Natural killer cell (primary cell): ENCODE measurements at regions not wholly inside any gene's neighbourhood (a gene's known extent, or its start where the extent isn't known, plus 50 kb on each side); places are given as distances from the start of the nearest gene placed in this dataset.

ENCODE experiments used
- ATAC-seq, 3 donors: fragments of 150-1000 bp in 2 of 3; fragments of 200-7000 bp in 1 of 3; cut with Tn5 transposase; 1 replicate in 1 of 3; 2 replicates in 2 of 3; pipeline ENCODE4 v1.10.0; 2021; ENCODE audit warnings: mild to moderate bottlenecking in 2 of 3, moderate library complexity in 2 of 3
- DNase-seq, 2 donors: peaks; one replicate each; pipeline versions ENCODE4 v3.0.0 to v3.0.0-alpha.2; 2013 to 2021; ENCODE audit warnings: mixed read lengths in 1 of 2
- H3K27ac ChIP-seq: one replicate; pipeline ENCODE4 v1.5.1; 2013; ENCODE audit warnings: mild to moderate bottlenecking, low read length
- H3K27me3 ChIP-seq: one replicate; pipeline ENCODE4 v1.6.1; 2013; ENCODE audit warnings: low read length; ENCODE audit not compliant: control insufficient read depth, insufficient read depth
- H3K36me3 ChIP-seq: one replicate; pipeline ENCODE4 v1.6.1; 2013; ENCODE audit warnings: low read length; ENCODE audit not compliant: control insufficient read depth, insufficient read depth
- H3K4me1 ChIP-seq: one replicate; pipeline ENCODE4 v1.6.1; 2013; ENCODE audit warnings: low read length; ENCODE audit not compliant: control insufficient read depth, insufficient read depth
- H3K4me3 ChIP-seq: one replicate; pipeline ENCODE4 v1.5.1; 2013; ENCODE audit warnings: low read length
- H3K9me3 ChIP-seq: one replicate; pipeline ENCODE4 v1.6.1; 2013; ENCODE audit warnings: low read length; ENCODE audit not compliant: control insufficient read depth, insufficient read depth
- H3K27ac Mint-ChIP-seq, 2 donors: one replicate each; pipeline ENCODE4 v1.8.0; 2022; ENCODE audit warnings: mild to moderate bottlenecking in 2 of 2, mixed read lengths in 2 of 2, moderate library complexity in 1 of 2
- H3K27me3 Mint-ChIP-seq, 2 donors: one replicate each; pipeline ENCODE4 v1.8.0; 2022; ENCODE audit warnings: low read depth in 2 of 2, mixed read lengths in 2 of 2
- H3K36me3 Mint-ChIP-seq: one replicate; pipeline ENCODE4 v1.8.0; 2022; ENCODE audit warnings: mixed read lengths
- H3K4me1 Mint-ChIP-seq, 2 donors: one replicate each; pipeline ENCODE4 v1.8.0; 2022; ENCODE audit warnings: mixed read lengths in 2 of 2
- H3K4me3 Mint-ChIP-seq: one replicate; pipeline ENCODE4 v1.8.0; 2022; ENCODE audit warnings: mild to moderate bottlenecking, moderate library complexity, mixed read lengths
- H3K9me3 Mint-ChIP-seq, 2 donors: one replicate each; pipeline ENCODE4 v1.8.0; 2022; ENCODE audit warnings: mixed read lengths in 2 of 2
- WGBS: methylation state at CpG from one replicate; pipeline ENCODE4 v1.1.7; 2013; ENCODE audit warnings: missing lambda C conversion rate; ENCODE audit not compliant: insufficient coverage; 5-methylcytosine and 5-hydroxymethylcytosine counted together
- intact Hi-C: fragments of 100-400 bp; cut with micrococcal nuclease; formaldehyde crosslinking; loops from one replicate; pipeline ENCODE4 v1.14.2; 2022
- TF ChIP-seq, protein P1 (sequence below): fragments of 200-600 bp; IDR thresholded peaks from one replicate; pipeline ENCODE4 v1.8.0; 2022; ENCODE audit warnings: antibody characterized with exemption

DNA sequence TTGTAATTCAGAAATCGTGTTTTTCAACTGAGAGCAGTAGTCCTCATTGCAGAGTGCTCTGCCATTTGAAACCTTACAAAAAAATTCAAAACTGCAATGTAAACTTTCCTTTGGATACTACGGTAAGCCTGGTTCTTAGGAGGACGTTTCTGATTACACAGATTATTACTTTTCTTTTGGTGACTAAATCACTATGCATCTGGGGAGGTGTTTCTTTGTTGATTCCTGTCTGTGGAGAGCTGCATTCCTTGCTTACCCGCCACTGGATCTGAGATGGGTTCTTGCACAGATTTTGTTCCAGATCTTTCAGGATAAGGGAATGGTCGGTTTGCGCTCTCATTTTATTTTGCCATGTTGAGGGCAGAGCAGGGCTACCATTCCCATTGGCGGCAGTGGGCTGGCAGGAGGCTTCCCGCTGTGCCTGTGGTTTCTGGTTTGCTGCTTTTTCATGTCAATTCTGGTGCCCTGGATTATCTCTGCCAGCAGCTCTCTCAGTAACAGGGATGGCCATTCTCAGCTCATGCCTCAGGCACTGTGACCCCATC, 485.1 kb downstream of the GLRX3 start:
- no peaks in the 10 kb centered on the region for H3K9me3 ChIP-seq
- no peaks in the 10 kb centered on the region for H3K9me3 Mint-ChIP-seq
- no peak overlapping the region for H3K27ac Mint-ChIP-seq
- no peak overlapping the region for H3K4me3 Mint-ChIP-seq
- H3K27me3 ChIP-seq, result no peaks in the 10 kb centered on the region
- peaks cover 5 to 17% of the 10 kb centered on the region in 2 donors for H3K27me3 Mint-ChIP-seq
- intact Hi-C loops, result no loop called here
- ATAC-seq, result no peak
- H3K36me3 ChIP-seq, result no peaks in the 10 kb centered on the region
- TF ChIP-seq, protein P1, sequence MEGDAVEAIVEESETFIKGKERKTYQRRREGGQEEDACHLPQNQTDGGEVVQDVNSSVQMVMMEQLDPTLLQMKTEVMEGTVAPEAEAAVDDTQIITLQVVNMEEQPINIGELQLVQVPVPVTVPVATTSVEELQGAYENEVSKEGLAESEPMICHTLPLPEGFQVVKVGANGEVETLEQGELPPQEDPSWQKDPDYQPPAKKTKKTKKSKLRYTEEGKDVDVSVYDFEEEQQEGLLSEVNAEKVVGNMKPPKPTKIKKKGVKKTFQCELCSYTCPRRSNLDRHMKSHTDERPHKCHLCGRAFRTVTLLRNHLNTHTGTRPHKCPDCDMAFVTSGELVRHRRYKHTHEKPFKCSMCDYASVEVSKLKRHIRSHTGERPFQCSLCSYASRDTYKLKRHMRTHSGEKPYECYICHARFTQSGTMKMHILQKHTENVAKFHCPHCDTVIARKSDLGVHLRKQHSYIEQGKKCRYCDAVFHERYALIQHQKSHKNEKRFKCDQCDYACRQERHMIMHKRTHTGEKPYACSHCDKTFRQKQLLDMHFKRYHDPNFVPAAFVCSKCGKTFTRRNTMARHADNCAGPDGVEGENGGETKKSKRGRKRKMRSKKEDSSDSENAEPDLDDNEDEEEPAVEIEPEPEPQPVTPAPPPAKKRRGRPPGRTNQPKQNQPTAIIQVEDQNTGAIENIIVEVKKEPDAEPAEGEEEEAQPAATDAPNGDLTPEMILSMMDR, result no peak
- H3K4me1 ChIP-seq, result no peaks in the 10 kb centered on the region
- H3K36me3 Mint-ChIP-seq, result no peaks in the 10 kb centered on the region
- 74% methylated on average over 8 of the region's 8 CpGs for WGBS
- DNase-seq, result no peak
- H3K27ac ChIP-seq, result no peak overlapping the region
- no peak overlapping the region for H3K4me3 ChIP-seq
- no peaks in the 10 kb centered on the region for H3K4me1 Mint-ChIP-seq

DNA sequence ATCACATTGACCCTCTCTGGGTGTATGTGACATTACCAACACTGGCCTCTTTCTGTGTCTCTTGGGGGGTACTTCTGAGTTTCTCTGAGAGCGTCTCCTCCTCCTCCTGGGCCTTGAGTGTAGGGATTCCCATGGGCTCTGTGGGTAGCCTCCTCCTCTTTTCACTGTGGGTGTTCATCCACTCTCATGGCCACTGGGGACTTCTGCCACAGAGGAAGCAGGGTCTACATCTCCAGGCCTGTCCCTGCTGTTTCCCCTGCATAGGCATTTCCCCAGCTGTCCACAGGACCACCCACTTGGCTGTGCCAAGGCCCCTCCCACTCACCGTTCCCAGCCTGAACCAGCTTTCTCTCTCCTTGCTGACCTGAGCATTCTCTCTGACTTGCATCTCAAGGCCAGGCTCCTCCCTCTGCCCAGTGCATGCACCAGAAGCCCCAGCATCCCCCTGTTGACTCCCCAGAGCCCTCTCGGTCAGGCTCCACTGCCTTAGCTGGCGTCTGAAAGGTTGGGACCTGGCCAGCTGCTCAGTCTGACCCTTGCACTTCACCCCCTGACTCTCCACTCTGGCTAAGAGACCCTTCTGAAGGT, 487.6 kb downstream of the GLRX3 start:
- 68% methylated on average over 4 of the region's 4 CpGs for WGBS
- intact Hi-C loops, result no loop called here
- H3K4me1 ChIP-seq, result no peaks in the 10 kb centered on the region
- H3K36me3 Mint-ChIP-seq, result no peaks in the 10 kb centered on the region
- peaks cover 8 to 12% of the 10 kb centered on the region in 2 donors for H3K27me3 Mint-ChIP-seq
- no peak for DNase-seq
- H3K4me3 Mint-ChIP-seq, result no peak overlapping the region
- no peak overlapping the region for H3K27ac Mint-ChIP-seq
- TF ChIP-seq, protein P1, result no peak
- no peak overlapping the region for H3K27ac ChIP-seq
- no peaks in the 10 kb centered on the region for H3K9me3 ChIP-seq
- no peaks in the 10 kb centered on the region for H3K27me3 ChIP-seq
- H3K9me3 Mint-ChIP-seq, result no peaks in the 10 kb centered on the region
- H3K4me3 ChIP-seq, result no peak overlapping the region
- no peak for ATAC-seq
- H3K4me1 Mint-ChIP-seq, result no peaks in the 10 kb centered on the region
- H3K36me3 ChIP-seq, result no peaks in the 10 kb centered on the region

DNA sequence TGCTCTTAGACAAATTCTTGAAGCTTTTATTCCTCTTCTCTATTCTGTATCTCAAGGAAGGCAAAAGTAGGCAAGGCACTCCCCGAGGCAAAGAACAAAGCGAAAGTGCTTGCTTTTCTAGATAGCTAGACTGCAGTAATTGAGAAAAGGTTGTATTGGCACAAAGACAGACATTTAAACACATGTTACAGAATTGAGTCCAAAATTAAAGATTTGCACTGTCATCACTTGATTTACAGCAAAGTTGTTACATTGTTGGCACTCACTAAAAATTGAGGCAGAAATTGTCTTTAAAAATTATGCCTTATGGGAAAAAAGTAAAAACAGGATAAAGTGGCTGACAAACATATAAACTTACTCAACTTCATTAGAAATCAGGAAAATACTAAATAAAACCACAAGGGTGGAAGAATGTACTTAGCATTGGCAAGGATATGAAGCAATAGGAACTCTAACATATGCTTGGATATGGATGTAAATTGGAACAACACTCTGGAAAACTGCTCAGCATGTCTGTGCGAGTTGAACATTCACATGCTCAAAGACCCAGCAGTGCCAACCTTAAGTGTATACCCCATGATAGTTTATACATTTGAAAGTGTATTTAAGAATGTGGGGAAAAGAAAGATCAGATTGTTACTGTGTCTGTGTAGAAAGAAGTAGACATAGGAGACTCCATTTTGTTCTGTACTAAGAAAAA, 491.3 kb downstream of the GLRX3 start:
- H3K36me3 Mint-ChIP-seq, result no peaks in the 10 kb centered on the region

More for the DNA sequence above, 491.3 kb downstream of the GLRX3 start:
- ATAC-seq (no peak), DNase-seq (no peak)
- Histone ChIP-seq H3K4me3 (no peak overlapping the region), H3K27ac (no peak overlapping the region), H3K9me3 (no peaks in the 10 kb centered on the region), H3K27me3 (no peaks in the 10 kb centered on the region), H3K36me3 (no peaks in the 10 kb centered on the region), H3K4me1 (no peaks in the 10 kb centered on the region)
- 87% methylated on average over 3 of the region's 3 CpGs for WGBS
- TF ChIP-seq, protein P1, result no peak
- peaks cover 0 to 4% of the 10 kb centered on the region in 2 donors for H3K4me1 Mint-ChIP-seq
- no peak overlapping the region for H3K27ac Mint-ChIP-seq
- no peak overlapping the region for H3K4me3 Mint-ChIP-seq
- peaks cover 9 to 12% of the 10 kb centered on the region in 2 donors for H3K27me3 Mint-ChIP-seq
- H3K9me3 Mint-ChIP-seq, result no peaks in the 10 kb centered on the region
- intact Hi-C loops, result no loop called here
